Subcutaneous abdominal adipose tissue (tissue), 5 donors: ENCODE measurements at regions not wholly inside any gene's neighbourhood (a gene's known extent, or its start where the extent isn't known, plus 50 kb on each side); places are given as distances from the start of the nearest gene placed in this dataset.

Source experiments
- H3K27ac ChIP-seq: one replicate; pipeline ENCODE4 v1.7.0; 2013; ENCODE audit warnings: low read depth, mild to moderate bottlenecking, inconsistent platforms, low read length, moderate library complexity
- H3K27me3 ChIP-seq, 5 donors: one replicate each; pipeline ENCODE4 v1.7.0; 2013; ENCODE audit warnings: low read length in 5 of 5, inconsistent platforms in 1 of 5; ENCODE audit not compliant: control insufficient read depth in 5 of 5, insufficient read depth in 4 of 5
- H3K36me3 ChIP-seq, 5 donors: one replicate each; pipeline ENCODE4 v1.7.0; 2013; ENCODE audit warnings: low read length in 5 of 5; ENCODE audit not compliant: control insufficient read depth in 5 of 5, insufficient read depth in 5 of 5
- H3K4me1 ChIP-seq, 5 donors: one replicate each; pipeline ENCODE4 v1.7.0; 2013; ENCODE audit warnings: low read length in 5 of 5, mild to moderate bottlenecking in 3 of 5, moderate library complexity in 1 of 5; ENCODE audit not compliant: control insufficient read depth in 5 of 5, insufficient read depth in 5 of 5
- H3K4me3 ChIP-seq, 5 donors: one replicate each; pipeline ENCODE4 v1.7.0; 2013; ENCODE audit warnings: low read length in 5 of 5, low read depth in 1 of 5
- H3K9ac ChIP-seq, 5 donors: one replicate each; pipeline ENCODE4 v1.7.0; 2013; ENCODE audit warnings: low read length in 5 of 5, mild to moderate bottlenecking in 4 of 5, moderate library complexity in 3 of 5
- H3K9me3 ChIP-seq, 5 donors: one replicate each; pipeline ENCODE4 v1.7.0; 2013; ENCODE audit warnings: low read length in 5 of 5; ENCODE audit not compliant: control insufficient read depth in 5 of 5
- donor health status: healthy.
- donor health status: healthy.
- donor health status: healthy.
- donor health status: healthy.
- donor health status: healthy.

- Histone ChIP-seq H3K4me3 (no peak overlapping the region), H3K4me1 (no peaks in the 10 kb centered on the region), H3K27ac (no peak overlapping the region), H3K36me3 (no peaks in the 10 kb centered on the region), H3K9ac (no peak overlapping the region), H3K9me3 (no peaks in the 10 kb centered on the region), H3K27me3 (no peaks in the 10 kb centered on the region)
Observed at GRCh38 chr6:74312081-74312480, 616.1 kb downstream of the CD109 start.

GRCh38 chr6:74311431-74311830 lies 615.4 kb downstream of the CD109 start:
- Histone ChIP-seq H3K9me3 (no peaks in the 10 kb centered on the region), H3K36me3 (no peaks in the 10 kb centered on the region), H3K27ac (no peak overlapping the region), H3K4me3 (no peak overlapping the region), H3K4me1 (no peaks in the 10 kb centered on the region), H3K27me3 (no peaks in the 10 kb centered on the region), H3K9ac (no peak overlapping the region)

- no peak overlapping the region for H3K9ac ChIP-seq
Observed at GRCh38 chr6:74289884-74290283, 593.9 kb downstream of the CD109 start.

GRCh38 chr6:74287932-74288331 lies 591.9 kb downstream of the CD109 start:
- no peak overlapping the region for H3K4me3 ChIP-seq
- H3K27ac ChIP-seq: no peak overlapping the region
- no peak overlapping the region for H3K9ac ChIP-seq
- no peaks in the 10 kb centered on the region for H3K9me3 ChIP-seq
- H3K4me1 ChIP-seq: no peaks in the 10 kb centered on the region
- H3K36me3 ChIP-seq: no peaks in the 10 kb centered on the region
- no peaks in the 10 kb centered on the region for H3K27me3 ChIP-seq

More at GRCh38 chr6:74289884-74290283, 593.9 kb downstream of the CD109 start:
- Histone ChIP-seq H3K4me3 (no peak overlapping the region), H3K27me3 (no peaks in the 10 kb centered on the region), H3K9me3 (no peaks in the 10 kb centered on the region), H3K36me3 (no peaks in the 10 kb centered on the region), H3K27ac (no peak overlapping the region), H3K4me1 (no peaks in the 10 kb centered on the region)

- Histone ChIP-seq H3K27ac (no peak overlapping the region), H3K4me3 (no peak overlapping the region), H3K36me3 (no peaks in the 10 kb centered on the region), H3K9me3 (peaks cover 0 to under 1% (median 0%) of the 10 kb centered on the region in 5 donors), H3K9ac (no peak overlapping the region), H3K27me3 (no peaks in the 10 kb centered on the region), H3K4me1 (no peaks in the 10 kb centered on the region)
Observed at GRCh38 chr6:74287441-74287840, 591.4 kb downstream of the CD109 start.

GRCh38 chr6:74284284-74284683 lies 588.3 kb downstream of the CD109 start:
- Histone ChIP-seq H3K36me3 (no peaks in the 10 kb centered on the region), H3K9me3 (peaks cover 0 to 4% (median 0%) of the 10 kb centered on the region in 5 donors), H3K9ac (no peak overlapping the region), H3K4me1 (no peaks in the 10 kb centered on the region), H3K4me3 (no peak overlapping the region), H3K27ac (no peak overlapping the region), H3K27me3 (no peaks in the 10 kb centered on the region)

GRCh38 chr6:74283532-74283931 lies 587.5 kb downstream of the CD109 start:
- H3K36me3 ChIP-seq: no peaks in the 10 kb centered on the region
- H3K4me1 ChIP-seq: no peaks in the 10 kb centered on the region
- no peaks in the 10 kb centered on the region for H3K27me3 ChIP-seq
- H3K9ac ChIP-seq: no peak overlapping the region
- peaks cover 0 to 4% (median 0%) of the 10 kb centered on the region in 5 donors for H3K9me3 ChIP-seq
- no peak overlapping the region for H3K27ac ChIP-seq
- H3K4me3 ChIP-seq: no peak overlapping the region

- Histone ChIP-seq H3K9ac (no peak overlapping the region), H3K9me3 (peaks cover 0 to 4% (median 0%) of the 10 kb centered on the region in 5 donors)
Observed at GRCh38 chr6:74282143-74282689, 586.2 kb downstream of the CD109 start.

GRCh38 chr6:74280130-74280692 lies 584.2 kb downstream of the CD109 start:
- peaks cover 0 to 4% (median 0%) of the 10 kb centered on the region in 5 donors for H3K9me3 ChIP-seq
- H3K4me1 ChIP-seq: peaks cover 0 to 7% (median 3%) of the 10 kb centered on the region in 5 donors
- H3K27me3 ChIP-seq: no peaks in the 10 kb centered on the region
- H3K36me3 ChIP-seq: no peaks in the 10 kb centered on the region
- H3K27ac ChIP-seq: no peak overlapping the region
- H3K9ac ChIP-seq: no peak overlapping the region
- H3K4me3 ChIP-seq: no peak overlapping the region

More at GRCh38 chr6:74282143-74282689, 586.2 kb downstream of the CD109 start:
- Histone ChIP-seq H3K4me1 (peaks cover 0 to 7% (median 3%) of the 10 kb centered on the region in 5 donors), H3K36me3 (no peaks in the 10 kb centered on the region), H3K4me3 (no peak overlapping the region), H3K27me3 (no peaks in the 10 kb centered on the region), H3K27ac (no peak overlapping the region)

GRCh38 chr6:74277777-74278186 lies 581.8 kb downstream of the CD109 start:
- Histone ChIP-seq H3K27ac (no peak overlapping the region), H3K4me3 (no peak overlapping the region), H3K36me3 (no peaks in the 10 kb centered on the region), H3K4me1 (peaks cover 0 to 7% (median 3%) of the 10 kb centered on the region in 5 donors), H3K9me3 (peaks cover 0 to 4% (median 0%) of the 10 kb centered on the region in 5 donors), H3K9ac (peak overlapping the region in 1 of 5 donors; percentile 48), H3K27me3 (no peaks in the 10 kb centered on the region)
